ENCODE measurements at regions not wholly inside any gene's neighbourhood (a gene's known extent, or its start where the extent isn't known, plus 50 kb on each side); places are given as distances from the start of the nearest gene placed in this dataset.

- Histone ChIP-seq H3K27ac (no peak overlapping the region), H3K36me3 (no peaks in the 10 kb centered on the region), H3K9me3 (no peaks in the 10 kb centered on the region), H3K4me3 (no peak overlapping the region), H3K27me3 (no peaks in the 10 kb centered on the region), H3K4me1 (no peaks in the 10 kb centered on the region)
- TF ChIP-seq CTCF (IDR thresholded peaks at IDR 0.05), result no peak
- no peak for TF ChIP-seq POLR2A (IDR thresholded peaks at IDR 0.05)
- no peak for TF ChIP-seq POLR2AphosphoS5 (IDR thresholded peaks at IDR 0.05; ENCODE audit: insufficient read depth in 1 of 2, low read depth in 1 of 2)
- no peak for DNase-seq (ENCODE audit: extremely low spot score in 2 of 2)
- intact Hi-C loops (cut with DNase I), result no loop called here
Measured at GRCh38 chr4:120316416-120316815, 249.8 kb upstream of the MAD2L1 start.

- Histone ChIP-seq H3K27me3 (no peaks in the 10 kb centered on the region), H3K4me3 (no peak overlapping the region), H3K36me3 (no peaks in the 10 kb centered on the region), H3K4me1 (no peaks in the 10 kb centered on the region), H3K9me3 (no peaks in the 10 kb centered on the region), H3K27ac (no peak overlapping the region)
- intact Hi-C loops (cut with DNase I), result no loop called here
- no peak for DNase-seq (ENCODE audit: extremely low spot score in 2 of 2)
- TF ChIP-seq POLR2A (IDR thresholded peaks at IDR 0.05) (no peak), CTCF (IDR thresholded peaks at IDR 0.05) (no peak), POLR2AphosphoS5 (IDR thresholded peaks at IDR 0.05; ENCODE audit: insufficient read depth in 1 of 2, low read depth in 1 of 2) (no peak)
Measured at GRCh38 chr4:120314969-120315368, 248.3 kb upstream of the MAD2L1 start.

GRCh38 chr4:120304801-120305200, 238.2 kb upstream of the MAD2L1 start:
- Histone ChIP-seq H3K9me3 (no peaks in the 10 kb centered on the region), H3K27me3 (no peaks in the 10 kb centered on the region), H3K4me3 (no peak overlapping the region), H3K36me3 (no peaks in the 10 kb centered on the region), H3K27ac (no peak overlapping the region), H3K4me1 (no peaks in the 10 kb centered on the region)
- no peak for TF ChIP-seq POLR2A (IDR thresholded peaks at IDR 0.05)
- TF ChIP-seq POLR2AphosphoS5 (IDR thresholded peaks at IDR 0.05; ENCODE audit: insufficient read depth in 1 of 2, low read depth in 1 of 2), result no peak
- no peak for TF ChIP-seq CTCF (IDR thresholded peaks at IDR 0.05)
- no peak for DNase-seq (ENCODE audit: extremely low spot score in 2 of 2)
- intact Hi-C loops (cut with DNase I), result no loop called here

GRCh38 chr4:120299631-120300030, 233.0 kb upstream of the MAD2L1 start:
- intact Hi-C loops (cut with DNase I), result no loop called here
- H3K27ac ChIP-seq, result no peak overlapping the region
- no peak for DNase-seq (ENCODE audit: extremely low spot score in 2 of 2)
- no peaks in the 10 kb centered on the region for H3K36me3 ChIP-seq
- TF ChIP-seq POLR2A (IDR thresholded peaks at IDR 0.05), result no peak
- H3K4me1 ChIP-seq, result no peaks in the 10 kb centered on the region
- H3K9me3 ChIP-seq, result no peaks in the 10 kb centered on the region
- H3K4me3 ChIP-seq, result no peak overlapping the region
- H3K27me3 ChIP-seq, result no peaks in the 10 kb centered on the region

DNA sequence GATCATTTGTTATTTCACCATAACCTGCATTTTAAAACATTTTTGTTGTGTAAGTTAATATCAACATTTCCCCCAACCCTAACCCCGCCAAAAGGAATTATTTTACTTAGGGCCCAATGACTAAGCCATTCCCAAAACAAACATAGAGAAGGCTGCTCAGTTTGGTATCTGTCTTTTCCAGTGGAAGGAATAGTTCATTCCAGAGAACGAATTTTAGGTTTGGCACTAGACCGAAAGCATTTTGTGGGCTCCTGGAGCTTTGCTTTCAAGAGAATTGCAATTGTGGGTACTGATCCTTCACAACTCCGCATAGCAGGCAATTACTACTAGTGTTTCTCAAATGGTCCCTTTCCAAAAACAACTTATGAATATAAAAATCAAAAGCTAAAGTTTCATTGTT, 226.7 kb upstream of the MAD2L1 start:
- Histone ChIP-seq H3K9me3 (no peaks in the 10 kb centered on the region), H3K27ac (no peak overlapping the region), H3K4me3 (no peak overlapping the region), H3K27me3 (no peaks in the 10 kb centered on the region), H3K4me1 (no peaks in the 10 kb centered on the region), H3K36me3 (no peaks in the 10 kb centered on the region)
- no peak for DNase-seq (ENCODE audit: extremely low spot score in 2 of 2)
- intact Hi-C loops (cut with DNase I), result no loop called here
- TF ChIP-seq POLR2A (IDR thresholded peaks at IDR 0.05), result no peak
- no peak for TF ChIP-seq CTCF (IDR thresholded peaks at IDR 0.05)
- no peak for TF ChIP-seq POLR2AphosphoS5 (IDR thresholded peaks at IDR 0.05; ENCODE audit: insufficient read depth in 1 of 2, low read depth in 1 of 2)

GRCh38 chr4:120291541-120291940, 224.9 kb upstream of the MAD2L1 start:
- H3K27ac ChIP-seq, result no peak overlapping the region
- intact Hi-C loops (cut with DNase I), result no loop called here
- TF ChIP-seq CTCF (IDR thresholded peaks at IDR 0.05), result no peak
- no peak for TF ChIP-seq POLR2A (IDR thresholded peaks at IDR 0.05)
- no peak for TF ChIP-seq POLR2AphosphoS5 (IDR thresholded peaks at IDR 0.05; ENCODE audit: insufficient read depth in 1 of 2, low read depth in 1 of 2)

More at GRCh38 chr4:120291541-120291940, 224.9 kb upstream of the MAD2L1 start:
- H3K36me3 ChIP-seq, result no peaks in the 10 kb centered on the region
- no peak for DNase-seq (ENCODE audit: extremely low spot score in 2 of 2)
- H3K27me3 ChIP-seq, result no peaks in the 10 kb centered on the region
- no peaks in the 10 kb centered on the region for H3K4me1 ChIP-seq
- H3K4me3 ChIP-seq, result no peak overlapping the region
- H3K9me3 ChIP-seq, result no peaks in the 10 kb centered on the region
